GM23338 (cell line): ENCODE measurements at regions not wholly inside any gene's neighbourhood (a gene's known extent, or its start where the extent isn't known, plus 50 kb on each side); places are given as distances from the start of the nearest gene placed in this dataset.

Experiments used
- CREB1 ChIP-seq: fragments of 250-450 bp; sonication (Bioruptor Pico); IDR thresholded peaks from 2 replicates; pipeline ENCODE4 v1.5.0; 2020; ENCODE audit warnings: low read depth, mild to moderate bottlenecking, moderate library complexity
- EZH2 ChIP-seq: fragments of 200-600 bp; sonication (generic); IDR thresholded peaks from one replicate; pipeline ENCODE4 v1.8.0; 2017; ENCODE audit warnings: antibody characterized with exemption, mild to moderate bottlenecking, low read depth; ENCODE audit not compliant: unreplicated experiment
- EZH2phosphoT487 ChIP-seq: fragments of 200-600 bp; sonication (generic); IDR thresholded peaks from one replicate; pipeline ENCODE4 v1.8.1; 2018; ENCODE audit warnings: antibody characterized with exemption; ENCODE audit not compliant: unreplicated experiment
- POLR2AphosphoS5 ChIP-seq: IDR thresholded peaks from 2 replicates; pipeline ENCODE4 v1.6.1; 2016; ENCODE audit warnings: antibody characterized with exemption, low read depth
- ZNF331 ChIP-seq: fragments of 250-450 bp; sonication (Bioruptor Pico); IDR thresholded peaks from 2 replicates; pipeline ENCODE4 v1.5.0; 2020; ENCODE audit warnings: low read depth, mild to moderate bottlenecking, moderate library complexity
- TF ChIP-seq, protein P1 (sequence below), 2 experiments: fragments of 200-600 bp in 1 of 2; sonication (generic) in 1 of 2; conservative IDR thresholded peaks; 2 replicates each; pipeline versions ENCODE4 v1.5.1 to v1.6.1; 2016 to 2017; ENCODE audit warnings: antibody characterized with exemption in 2 of 2, low read depth in 2 of 2, mild to moderate bottlenecking in 2 of 2, moderate library complexity in 1 of 2
- TF ChIP-seq, protein P2 (sequence below): IDR thresholded peaks from one replicate; pipeline ENCODE4 v1.6.1; 2018; ENCODE audit warnings: antibody characterized with exemption; ENCODE audit not compliant: unreplicated experiment

DNA sequence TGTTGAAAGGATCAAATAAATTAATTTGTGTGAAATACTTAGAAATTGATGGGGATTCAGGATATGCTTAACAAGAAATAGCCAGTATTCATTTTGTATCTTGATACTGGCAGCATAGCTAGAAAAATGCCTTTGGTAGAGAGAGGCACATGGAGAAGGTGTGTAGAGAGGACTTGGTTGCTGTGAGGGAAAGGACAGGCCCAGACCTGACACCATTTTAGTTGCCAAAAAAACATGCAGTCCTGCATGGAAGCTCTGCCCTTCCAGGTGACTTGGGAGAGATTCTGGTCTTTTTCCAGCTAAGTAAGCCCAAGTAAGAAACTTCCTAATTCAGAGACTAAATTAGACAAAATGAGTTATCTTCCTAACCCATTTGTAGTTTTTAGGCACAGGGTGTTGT is 335.0 kb downstream of the RFC3 start:
- TF ChIP-seq, protein P1, sequence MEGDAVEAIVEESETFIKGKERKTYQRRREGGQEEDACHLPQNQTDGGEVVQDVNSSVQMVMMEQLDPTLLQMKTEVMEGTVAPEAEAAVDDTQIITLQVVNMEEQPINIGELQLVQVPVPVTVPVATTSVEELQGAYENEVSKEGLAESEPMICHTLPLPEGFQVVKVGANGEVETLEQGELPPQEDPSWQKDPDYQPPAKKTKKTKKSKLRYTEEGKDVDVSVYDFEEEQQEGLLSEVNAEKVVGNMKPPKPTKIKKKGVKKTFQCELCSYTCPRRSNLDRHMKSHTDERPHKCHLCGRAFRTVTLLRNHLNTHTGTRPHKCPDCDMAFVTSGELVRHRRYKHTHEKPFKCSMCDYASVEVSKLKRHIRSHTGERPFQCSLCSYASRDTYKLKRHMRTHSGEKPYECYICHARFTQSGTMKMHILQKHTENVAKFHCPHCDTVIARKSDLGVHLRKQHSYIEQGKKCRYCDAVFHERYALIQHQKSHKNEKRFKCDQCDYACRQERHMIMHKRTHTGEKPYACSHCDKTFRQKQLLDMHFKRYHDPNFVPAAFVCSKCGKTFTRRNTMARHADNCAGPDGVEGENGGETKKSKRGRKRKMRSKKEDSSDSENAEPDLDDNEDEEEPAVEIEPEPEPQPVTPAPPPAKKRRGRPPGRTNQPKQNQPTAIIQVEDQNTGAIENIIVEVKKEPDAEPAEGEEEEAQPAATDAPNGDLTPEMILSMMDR (conservative IDR thresholded peaks at IDR 0.05; ENCODE audit: low read depth in 2 of 2), result no peak
- TF ChIP-seq, protein P2, sequence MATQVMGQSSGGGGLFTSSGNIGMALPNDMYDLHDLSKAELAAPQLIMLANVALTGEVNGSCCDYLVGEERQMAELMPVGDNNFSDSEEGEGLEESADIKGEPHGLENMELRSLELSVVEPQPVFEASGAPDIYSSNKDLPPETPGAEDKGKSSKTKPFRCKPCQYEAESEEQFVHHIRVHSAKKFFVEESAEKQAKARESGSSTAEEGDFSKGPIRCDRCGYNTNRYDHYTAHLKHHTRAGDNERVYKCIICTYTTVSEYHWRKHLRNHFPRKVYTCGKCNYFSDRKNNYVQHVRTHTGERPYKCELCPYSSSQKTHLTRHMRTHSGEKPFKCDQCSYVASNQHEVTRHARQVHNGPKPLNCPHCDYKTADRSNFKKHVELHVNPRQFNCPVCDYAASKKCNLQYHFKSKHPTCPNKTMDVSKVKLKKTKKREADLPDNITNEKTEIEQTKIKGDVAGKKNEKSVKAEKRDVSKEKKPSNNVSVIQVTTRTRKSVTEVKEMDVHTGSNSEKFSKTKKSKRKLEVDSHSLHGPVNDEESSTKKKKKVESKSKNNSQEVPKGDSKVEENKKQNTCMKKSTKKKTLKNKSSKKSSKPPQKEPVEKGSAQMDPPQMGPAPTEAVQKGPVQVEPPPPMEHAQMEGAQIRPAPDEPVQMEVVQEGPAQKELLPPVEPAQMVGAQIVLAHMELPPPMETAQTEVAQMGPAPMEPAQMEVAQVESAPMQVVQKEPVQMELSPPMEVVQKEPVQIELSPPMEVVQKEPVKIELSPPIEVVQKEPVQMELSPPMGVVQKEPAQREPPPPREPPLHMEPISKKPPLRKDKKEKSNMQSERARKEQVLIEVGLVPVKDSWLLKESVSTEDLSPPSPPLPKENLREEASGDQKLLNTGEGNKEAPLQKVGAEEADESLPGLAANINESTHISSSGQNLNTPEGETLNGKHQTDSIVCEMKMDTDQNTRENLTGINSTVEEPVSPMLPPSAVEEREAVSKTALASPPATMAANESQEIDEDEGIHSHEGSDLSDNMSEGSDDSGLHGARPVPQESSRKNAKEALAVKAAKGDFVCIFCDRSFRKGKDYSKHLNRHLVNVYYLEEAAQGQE, result no peak
- no peak for TF ChIP-seq ZNF331 (CRISPR knock-in tag)
- TF ChIP-seq EZH2, result no peak
- no peak for TF ChIP-seq EZH2phosphoT487
- TF ChIP-seq CREB1 (CRISPR knock-in tag), result no peak
- TF ChIP-seq POLR2AphosphoS5, result no peak
